Smooth muscle cell of the brain vasculature (primary cell): ENCODE measurements at regions not wholly inside any gene's neighbourhood (a gene's known extent, or its start where the extent isn't known, plus 50 kb on each side); places are given as distances from the start of the nearest gene placed in this dataset.
"Not testable (repeated sequence)": the region's sequence is repeated elsewhere in the genome, so short reads cannot be mapped to it uniquely, and the experiment has no call there.

ENCODE experiments used
- DNase-seq: peaks from one replicate; pipeline ENCODE4 v3.0.0-alpha.2; 2012; ENCODE audit warnings: low read depth, low spot score

- DNase-seq, result no peak
These were observed 58.3 kb downstream of the C11orf87 start for GRCh38 chr11:109480251-109480650.

GRCh38 chr11:109486129-109486528 lies 64.1 kb downstream of the C11orf87 start:
- DNase-seq, result no peak

- no peak for DNase-seq
These were observed 69.1 kb downstream of the C11orf87 start for GRCh38 chr11:109490953-109491635.

- no peak for DNase-seq
These were observed 84.1 kb downstream of the C11orf87 start for GRCh38 chr11:109506115-109506514.

- no peak for DNase-seq
These were observed 85.3 kb downstream of the C11orf87 start for GRCh38 chr11:109507331-109507730.

- no peak for DNase-seq
These were observed 86.0 kb downstream of the C11orf87 start for GRCh38 chr11:109507836-109508561.

GRCh38 chr11:109508943-109509342 lies 87.0 kb downstream of the C11orf87 start:
- DNase-seq, result no peak

GRCh38 chr11:109510316-109510715 lies 88.3 kb downstream of the C11orf87 start:
- no peak for DNase-seq

- no peak for DNase-seq
These were observed 89.6 kb downstream of the C11orf87 start for GRCh38 chr11:109511598-109511997.

- DNase-seq, result no peak
These were observed 90.3 kb downstream of the C11orf87 start for GRCh38 chr11:109512249-109512648.

- no peak for DNase-seq
These were observed 90.7 kb downstream of the C11orf87 start for GRCh38 chr11:109512680-109513079.

GRCh38 chr11:109514313-109515018 lies 92.5 kb downstream of the C11orf87 start:
- no peak for DNase-seq

- no peak for DNase-seq
These were observed 97.3 kb downstream of the C11orf87 start for GRCh38 chr11:109519253-109519652.

- no peak for DNase-seq
These were observed 99.6 kb downstream of the C11orf87 start for GRCh38 chr11:109521571-109522086.

GRCh38 chr11:109522116-109522755 lies 100.2 kb downstream of the C11orf87 start:
- DNase-seq, result no peak

- not testable (repeated sequence) for DNase-seq
These were observed 103.6 kb downstream of the C11orf87 start for GRCh38 chr11:109525636-109526035.

- no peak for DNase-seq
These were observed 104.1 kb downstream of the C11orf87 start for GRCh38 chr11:109526061-109526460.

- no peak for DNase-seq
These were observed 104.9 kb downstream of the C11orf87 start for GRCh38 chr11:109526931-109527330.

- no peak for DNase-seq
These were observed 105.5 kb downstream of the C11orf87 start for GRCh38 chr11:109527496-109527895.

- DNase-seq, result no peak
These were observed 125.5 kb downstream of the C11orf87 start for GRCh38 chr11:109547356-109548027.

GRCh38 chr11:109552376-109552775 lies 130.4 kb downstream of the C11orf87 start:
- DNase-seq, result no peak
